PC-9 (cell line): ENCODE measurements at regions not wholly inside any gene's neighbourhood (a gene's known extent, or its start where the extent isn't known, plus 50 kb on each side); places are given as distances from the start of the nearest gene placed in this dataset.

Experiments used
- CTCF ChIP-seq: fragments of 200-600 bp; sonication (generic); conservative IDR thresholded peaks from 2 replicates; pipeline ENCODE4 v1.6.1; 2017; ENCODE audit warnings: mixed run types, antibody characterized with exemption, mild to moderate bottlenecking, moderate library complexity
- EZH2 ChIP-seq: fragments of 200-600 bp; sonication (generic); IDR thresholded peaks from 2 replicates; pipeline ENCODE4 v1.8.0; 2017; ENCODE audit warnings: antibody characterized with exemption, low read depth

- TF ChIP-seq CTCF (no peak), EZH2 (no peak)
Measured at GRCh38 chr2:20539133-20539719, 92.4 kb downstream of the RHOB start.
